Brain microvascular endothelial cell (primary cell): ENCODE measurements at regions not wholly inside any gene's neighbourhood (a gene's known extent, or its start where the extent isn't known, plus 50 kb on each side); places are given as distances from the start of the nearest gene placed in this dataset.

Source experiments
- DNase-seq: peaks from one replicate; pipeline ENCODE4 v3.0.0-alpha.2; 2020
- H3K27ac ChIP-seq: fragments of 250-450 bp; sonication (Bioruptor Pico); 2 replicates; pipeline ENCODE4 v1.5.1; 2020; ENCODE audit warnings: mild to moderate bottlenecking, moderate library complexity
- H3K27me3 ChIP-seq: fragments of 250-450 bp; sonication (Bioruptor Pico); replicated peaks from 2 replicates; pipeline ENCODE4 v1.5.1; 2020; ENCODE audit warnings: mild to moderate bottlenecking
- H3K36me3 ChIP-seq: fragments of 250-450 bp; sonication (Bioruptor Pico); replicated peaks from 2 replicates; pipeline ENCODE4 v1.5.1; 2020; ENCODE audit warnings: mild to moderate bottlenecking
- H3K4me3 ChIP-seq: 2 replicates; pipeline ENCODE4 v1.5.1; 2011; ENCODE audit warnings: low read depth, mild to moderate bottlenecking, control low read depth, low read length, moderate library complexity
- CTCF ChIP-seq: IDR thresholded peaks from 2 replicates; pipeline ENCODE4 v1.5.1; 2011; ENCODE audit warnings: low read depth, mild to moderate bottlenecking, moderate library complexity, low read length, control low read depth, inconsistent platforms; ENCODE audit errors: missing control alignments
- in situ Hi-C: cut with HindIII; loops from 2 replicates; pipeline ENCODE4 v1.10.0; 2017; ENCODE audit warnings: low sequenced_read_pairs, low pct_ligation_motif_present

GRCh38 chr1:60331647-60332046 is 258.1 kb upstream of the C1orf87 start:
- in situ Hi-C loops, result no loop called here
- H3K27me3 ChIP-seq, result no peaks in the 10 kb centered on the region
- H3K4me3 ChIP-seq, result no peak overlapping the region
- no peak overlapping the region for H3K27ac ChIP-seq
- H3K36me3 ChIP-seq, result no peaks in the 10 kb centered on the region
- no peak for DNase-seq
- no peak for TF ChIP-seq CTCF

- no peak for TF ChIP-seq CTCF
- Histone ChIP-seq H3K27me3 (no peaks in the 10 kb centered on the region), H3K4me3 (no peak overlapping the region), H3K36me3 (no peaks in the 10 kb centered on the region), H3K27ac (no peak overlapping the region)
- in situ Hi-C loops, result no loop called here
- DNase-seq, result no peak
These were observed 256.1 kb upstream of the C1orf87 start for GRCh38 chr1:60329651-60330050.

- no peak for TF ChIP-seq CTCF
These were observed 238.3 kb upstream of the C1orf87 start for GRCh38 chr1:60311838-60312237.

GRCh38 chr1:60299581-60299980 is 226.0 kb upstream of the C1orf87 start:
- no peak for DNase-seq
- no peak overlapping the region for H3K27ac ChIP-seq
- no peak overlapping the region for H3K4me3 ChIP-seq
- H3K36me3 ChIP-seq, result no peaks in the 10 kb centered on the region
- TF ChIP-seq CTCF, result no peak
- H3K27me3 ChIP-seq, result no peaks in the 10 kb centered on the region
- in situ Hi-C loops, result no loop called here

More at GRCh38 chr1:60311838-60312237, 238.3 kb upstream of the C1orf87 start:
- in situ Hi-C loops, result no loop called here
- Histone ChIP-seq H3K4me3 (no peak overlapping the region), H3K36me3 (no peaks in the 10 kb centered on the region), H3K27ac (no peak overlapping the region), H3K27me3 (no peaks in the 10 kb centered on the region)
- no peak for DNase-seq

GRCh38 chr1:60298290-60298689 is 224.7 kb upstream of the C1orf87 start:
- DNase-seq, result no peak
- Histone ChIP-seq H3K27me3 (no peaks in the 10 kb centered on the region), H3K4me3 (no peak overlapping the region), H3K36me3 (no peaks in the 10 kb centered on the region), H3K27ac (no peak overlapping the region)
- in situ Hi-C loops, result no loop called here
- TF ChIP-seq CTCF, result no peak

GRCh38 chr1:60296794-60297193 is 223.2 kb upstream of the C1orf87 start:
- in situ Hi-C loops, result no loop called here
- no peak for DNase-seq
- Histone ChIP-seq H3K36me3 (no peaks in the 10 kb centered on the region), H3K27me3 (no peaks in the 10 kb centered on the region), H3K4me3 (no peak overlapping the region), H3K27ac (no peak overlapping the region)
- TF ChIP-seq CTCF, result no peak
